ENCODE measurements at regions not wholly inside any gene's neighbourhood (a gene's known extent, or its start where the extent isn't known, plus 50 kb on each side); places are given as distances from the start of the nearest gene placed in this dataset.
A peak's percentile ranks its signal among the peaks of the same experiment; 100 is the strongest.
"Not testable (repeated sequence)": the region's sequence is repeated elsewhere in the genome, so short reads cannot be mapped to it uniquely, and the experiment has no call there.

GRCh38 chr5:62814991-62815390 is 236.4 kb downstream of the LRRC70 start:
- ATAC-seq, result no peak
- ChIA-PET CTCF (no interaction called here), POLR2A (no interaction called here)
- H3K9me3 Mint-ChIP-seq, result peaks cover 17% of the 10 kb centered on the region
- no peaks in the 10 kb centered on the region for H3K4me1 Mint-ChIP-seq
- no peak for DNase-seq (ENCODE audit: low spot score)
- no peak overlapping the region for H3K4me3 Mint-ChIP-seq
- peaks cover 11% of the 10 kb centered on the region for H3K36me3 Mint-ChIP-seq
- no peaks in the 10 kb centered on the region for H3K27me3 Mint-ChIP-seq (ENCODE audit: low read depth)
- TF ChIP-seq ZNF396 (CRISPR knock-in tag; IDR thresholded peaks at IDR 0.05; ENCODE audit: borderline replicate concordance), result no peak
- TF ChIP-seq MXD4 (CRISPR knock-in tag; IDR thresholded peaks at IDR 0.05; ENCODE audit: borderline replicate concordance), result no peak
- TF ChIP-seq NR1H2 (CRISPR knock-in tag; IDR thresholded peaks at IDR 0.05), result no peak
- no peak for TF ChIP-seq AFF4 (CRISPR knock-in tag; IDR thresholded peaks at IDR 0.05; ENCODE audit: borderline replicate concordance)
- no peak for TF ChIP-seq SOX15 (CRISPR knock-in tag; IDR thresholded peaks at IDR 0.05)
- TF ChIP-seq ZNF232 (CRISPR knock-in tag; IDR thresholded peaks at IDR 0.05), result no peak
- no peak for TF ChIP-seq ZNF423 (CRISPR knock-in tag; IDR thresholded peaks at IDR 0.05)
- no peak for TF ChIP-seq USF1 (CRISPR knock-in tag; IDR thresholded peaks at IDR 0.05)
- no peak overlapping the region for H3K27ac Mint-ChIP-seq

- ChIA-PET POLR2A (no interaction called here), CTCF (no interaction called here)
Measured at GRCh38 chr5:62812621-62813255, 234.1 kb downstream of the LRRC70 start.

GRCh38 chr5:62804819-62805218 is 226.2 kb downstream of the LRRC70 start:
- ATAC-seq; DNase-seq (ENCODE audit: low spot score); H3K27me3 Mint-ChIP-seq (ENCODE audit: low read depth); CTCF ChIA-PET; H3K27ac Mint-ChIP-seq; H3K36me3 Mint-ChIP-seq: not testable (repeated sequence)
- peak overlapping the region; percentile 68 for H3K4me3 Mint-ChIP-seq
- H3K9me3 Mint-ChIP-seq, result peaks cover 26% of the 10 kb centered on the region
- peaks cover 16% of the 10 kb centered on the region for H3K4me1 Mint-ChIP-seq
- POLR2A ChIA-PET, result interaction anchor here (0.6 kb wide), 1 partner anchor 182 kb away, joined by 3 read pairs; no protein-coding TSS in a partner anchor

More at GRCh38 chr5:62812621-62813255, 234.1 kb downstream of the LRRC70 start:
- TF ChIP-seq TEAD1 (CRISPR knock-in tag; IDR thresholded peaks at IDR 0.05) (no peak), ZNF232 (CRISPR knock-in tag; IDR thresholded peaks at IDR 0.05) (no peak), AR (CRISPR knock-in tag; IDR thresholded peaks at IDR 0.05) (no peak), ZNF423 (CRISPR knock-in tag; IDR thresholded peaks at IDR 0.05) (no peak), NFE2L1 (CRISPR knock-in tag; IDR thresholded peaks at IDR 0.05) (no peak), ATF6 (CRISPR knock-in tag; IDR thresholded peaks at IDR 0.05) (no peak), NR1H2 (CRISPR knock-in tag; IDR thresholded peaks at IDR 0.05) (no peak), ZBTB43 (CRISPR knock-in tag; IDR thresholded peaks at IDR 0.05) (no peak), JUN (CRISPR knock-in tag; IDR thresholded peaks at IDR 0.05) (no peak)
- Mint-ChIP-seq H3K9me3 (peaks cover 28% of the 10 kb centered on the region), H3K4me3 (no peak overlapping the region), H3K4me1 (no peaks in the 10 kb centered on the region), H3K27me3 (ENCODE audit: low read depth) (no peaks in the 10 kb centered on the region; the same call in 1 of the 2 replicates), H3K36me3 (peaks cover 17% of the 10 kb centered on the region), H3K27ac (no peak overlapping the region)
- no peak for DNase-seq (ENCODE audit: low spot score)
- ATAC-seq, result no peak
